ENCODE measurements at regions not wholly inside any gene's neighbourhood (a gene's known extent, or its start where the extent isn't known, plus 50 kb on each side); places are given as distances from the start of the nearest gene placed in this dataset.

- DNase-seq = no peak
- Histone ChIP-seq H2AK5ac (ENCODE audit: low read depth, low read length) (no peak overlapping the region), H3K27ac (ENCODE audit: insufficient read depth, low read length) (no peak overlapping the region), H4K8ac (ENCODE audit: low read depth in 2 of 2, low read length in 2 of 2) (no peak overlapping the region), H3K9me1 (ENCODE audit: insufficient read depth, low read length) (no peaks in the 10 kb centered on the region), H3K4me3 (ENCODE audit: insufficient read depth, low read depth, low read length) (no peak overlapping the region), H3K14ac (replicated peaks; ENCODE audit: low read depth, low read length) (no peak overlapping the region), H4K5ac (ENCODE audit: low read depth, low read length) (no peak overlapping the region), H3K4me1 (ENCODE audit: control insufficient read depth, insufficient read depth, low read length) (no peaks in the 10 kb centered on the region), H3K4ac (ENCODE audit: low read depth, low read length) (no peak overlapping the region), H3K18ac (ENCODE audit: low read depth, low read length) (no peak overlapping the region), H3K56ac (ENCODE audit: extremely low read depth, insufficient read depth, low read length) (no peak overlapping the region), H4K20me1 (ENCODE audit: insufficient read depth, low read length) (no peaks in the 10 kb centered on the region), H3K79me1 (ENCODE audit: low read depth in 1 of 2, low read length in 2 of 2) (no peaks in the 10 kb centered on the region), H3K9me3 (ENCODE audit: control insufficient read depth, insufficient read depth, low read length) (no peaks in the 10 kb centered on the region; the same call in 1 of the 2 replicates), H2BK20ac (ENCODE audit: low read depth, low read length) (no peak overlapping the region), H2AFZ (replicated peaks; ENCODE audit: low read length, poor library complexity) (no peak overlapping the region), H2BK120ac (ENCODE audit: low read depth, low read length) (no peak overlapping the region), H4K91ac (ENCODE audit: insufficient read depth, low read depth, low read length) (no peak overlapping the region), H3K27me3 (ENCODE audit: control insufficient read depth, insufficient read depth, low read length) (no peaks in the 10 kb centered on the region), H2BK5ac (ENCODE audit: low read depth, low read length, poor library complexity, severe bottlenecking) (no peak overlapping the region), H3K23ac (ENCODE audit: low read depth, low read length) (no peak overlapping the region), H3K36me3 (ENCODE audit: control insufficient read depth, insufficient read depth, low read length) (no peaks in the 10 kb centered on the region), H3K4me2 (ENCODE audit: low read depth, low read length) (no peak overlapping the region), H3K9ac (ENCODE audit: low read depth, low read length) (no peak overlapping the region), H2AK9ac (replicated peaks; ENCODE audit: low read depth, low read length, poor library complexity) (no peak overlapping the region), H2BK15ac (ENCODE audit: low read depth, low read length) (no peak overlapping the region)
- intact Hi-C loops (cut with micrococcal nuclease) = no loop called here
- no peak for TF ChIP-seq FOS (IDR thresholded peaks at IDR 0.05; ENCODE audit: low read depth, low read length)
- TF ChIP-seq RCOR1 (IDR thresholded peaks at IDR 0.05; ENCODE audit: insufficient replicate concordance, low read length) = no peak
- no peak for TF ChIP-seq MAZ (IDR thresholded peaks at IDR 0.05; ENCODE audit: borderline replicate concordance, low read depth, low read length)
- no peak for TF ChIP-seq CHD1 (IDR thresholded peaks at IDR 0.05; ENCODE audit: low read depth, low read length)
- TF ChIP-seq RFX5 (IDR thresholded peaks at IDR 0.05; ENCODE audit: low read depth, low read length) = no peak
- no peak for TF ChIP-seq MXI1 (IDR thresholded peaks at IDR 0.05; ENCODE audit: borderline replicate concordance, low read depth, low read length)
- TF ChIP-seq CEBPB (IDR thresholded peaks at IDR 0.05; ENCODE audit: low read depth, low read length) = no peak
- TF ChIP-seq CTCF (conservative IDR thresholded peaks at IDR 0.05; ENCODE audit: low read depth, low read length) = no peak
- ChIA-PET POLR2A (ENCODE audit: unreplicated experiment) (no interaction called here), CTCF (no interaction called here)
- no TSS peak for BruUV-seq (replicated peaks)
- no peak for ATAC-seq (ENCODE audit: low read depth)
- dilution Hi-C loops (cut with HindIII; ENCODE audit: low sequenced_read_pairs, unreplicated experiment) = no loop called here
- in situ Hi-C loops (cut with MboI; ENCODE audit: low sequenced_read_pairs) = no loop called here
Measured at GRCh38 chr7:119256001-119256400, 1017.0 kb upstream of the KCND2 start.

All from IMR-90 (cell line).